ENCODE measurements at regions not wholly inside any gene's neighbourhood (a gene's known extent, or its start where the extent isn't known, plus 50 kb on each side); places are given as distances from the start of the nearest gene placed in this dataset.

DNA sequence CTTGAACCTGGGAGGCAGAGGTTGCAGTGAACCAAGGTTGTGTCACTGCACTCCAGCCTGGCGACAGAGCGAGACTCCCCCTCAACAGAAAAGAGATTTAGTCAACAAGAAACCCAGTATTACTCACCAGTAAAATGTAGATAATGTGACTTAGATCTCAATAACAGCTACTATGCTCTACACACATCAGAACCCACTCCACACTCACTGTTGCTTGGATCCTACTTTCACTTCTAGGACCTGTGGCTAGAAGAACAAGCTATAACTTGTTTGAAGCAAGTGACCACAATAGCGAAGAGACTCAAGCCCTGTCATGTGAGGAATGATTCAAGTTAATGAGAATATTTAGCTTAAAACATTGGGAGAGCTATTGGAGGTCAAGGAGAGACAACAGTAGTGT lies 100.7 kb downstream of the ANXA2 start:
- Histone ChIP-seq H3K9ac (ENCODE audit: low read length) (no peak overlapping the region), H3K27me3 (ENCODE audit: control insufficient read depth, insufficient read depth, low read length) (peaks cover 4% of the 10 kb centered on the region), H3K9me3 (ENCODE audit: control insufficient read depth, low read length) (no peaks in the 10 kb centered on the region), H3K4me3 (ENCODE audit: low read length) (no peak overlapping the region), H3K4me1 (ENCODE audit: control insufficient read depth, insufficient read depth, low read length) (peaks cover 6% of the 10 kb centered on the region), H3K36me3 (ENCODE audit: control insufficient read depth, insufficient read depth, low read length) (no peaks in the 10 kb centered on the region)

All from mucosa of stomach (tissue), 1 donor.